OCI-LY3 (cell line): ENCODE measurements at regions not wholly inside any gene's neighbourhood (a gene's known extent, or its start where the extent isn't known, plus 50 kb on each side); places are given as distances from the start of the nearest gene placed in this dataset.

Experiments used
- H2AFZ ChIP-seq: fragments of 200-600, 300-600 bp; shearing (Covaris generic); 2 replicates; pipeline ENCODE4 v1.6.0; 2014; ENCODE audit warnings: antibody characterized with exemption, low read depth, low read length
- H3K27ac ChIP-seq: fragments of 200-600, 300-600 bp; sonication (generic); 2 replicates; pipeline ENCODE4 v1.5.1; 2014; ENCODE audit warnings: mild to moderate bottlenecking, low read length, moderate library complexity, mixed read lengths
- H3K27me3 ChIP-seq: fragments of 200-600, 300-600 bp; sonication (generic); 2 replicates; pipeline ENCODE4 v1.6.1; 2014; ENCODE audit warnings: low read depth, low read length, mixed read lengths
- H3K36me3 ChIP-seq: fragments of 200-600, 300-600 bp; sonication (generic); replicated peaks from 2 replicates; pipeline ENCODE3; 2014; ENCODE audit warnings: low read depth, low read length, mixed read lengths
- H3K4me1 ChIP-seq: fragments of 300-600, 200-600 bp; sonication (generic); 2 replicates; pipeline ENCODE4 v1.6.1; 2014; ENCODE audit warnings: low read length, mixed read lengths
- H3K4me2 ChIP-seq: fragments of 200-600, 300-600 bp; sonication (generic); 2 replicates; pipeline ENCODE4 v1.6.1; 2014; ENCODE audit warnings: low read length, mixed read lengths
- H3K4me3 ChIP-seq: fragments of 300-600, 200-600 bp; sonication (generic); 2 replicates; pipeline ENCODE4 v1.5.1; 2014; ENCODE audit warnings: antibody characterized with exemption, mild to moderate bottlenecking, low read length, moderate library complexity
- H3K79me2 ChIP-seq: fragments of 300-600, 200-600 bp; shearing (Covaris generic); 2 replicates; pipeline ENCODE4 v1.6.1; 2014; ENCODE audit warnings: mild to moderate bottlenecking, low read length, mixed read lengths
- H3K9ac ChIP-seq: fragments of 300-600, 200-600 bp; shearing (Covaris generic); 2 replicates; pipeline ENCODE4 v1.6.0; 2014; ENCODE audit warnings: mild to moderate bottlenecking, low read length, moderate library complexity
- H3K9me3 ChIP-seq: fragments of 200-600, 300-600 bp; shearing (Covaris generic); 2 replicates; pipeline ENCODE4 v1.6.1; 2014; ENCODE audit warnings: low read length, mixed read lengths; ENCODE audit not compliant: insufficient read depth
- H4K20me1 ChIP-seq: fragments of 200-600, 300-600 bp; sonication (generic); 2 replicates; pipeline ENCODE4 v1.6.1; 2016; ENCODE audit warnings: low read length, mixed read lengths; ENCODE audit not compliant: insufficient read depth
- EZH2phosphoT487 ChIP-seq: fragments of 200-600 bp; shearing (Covaris generic); IDR thresholded peaks from 2 replicates; pipeline ENCODE4 v1.6.1; 2018; ENCODE audit warnings: antibody characterized with exemption, mixed run types, low read depth
- TF ChIP-seq, protein P1 (sequence below): fragments of 200-600, 300-600 bp; sonication (generic); IDR thresholded peaks from 2 replicates; pipeline ENCODE4 v1.5.1; 2014; ENCODE audit warnings: antibody characterized with exemption, low read length, low read depth

DNA sequence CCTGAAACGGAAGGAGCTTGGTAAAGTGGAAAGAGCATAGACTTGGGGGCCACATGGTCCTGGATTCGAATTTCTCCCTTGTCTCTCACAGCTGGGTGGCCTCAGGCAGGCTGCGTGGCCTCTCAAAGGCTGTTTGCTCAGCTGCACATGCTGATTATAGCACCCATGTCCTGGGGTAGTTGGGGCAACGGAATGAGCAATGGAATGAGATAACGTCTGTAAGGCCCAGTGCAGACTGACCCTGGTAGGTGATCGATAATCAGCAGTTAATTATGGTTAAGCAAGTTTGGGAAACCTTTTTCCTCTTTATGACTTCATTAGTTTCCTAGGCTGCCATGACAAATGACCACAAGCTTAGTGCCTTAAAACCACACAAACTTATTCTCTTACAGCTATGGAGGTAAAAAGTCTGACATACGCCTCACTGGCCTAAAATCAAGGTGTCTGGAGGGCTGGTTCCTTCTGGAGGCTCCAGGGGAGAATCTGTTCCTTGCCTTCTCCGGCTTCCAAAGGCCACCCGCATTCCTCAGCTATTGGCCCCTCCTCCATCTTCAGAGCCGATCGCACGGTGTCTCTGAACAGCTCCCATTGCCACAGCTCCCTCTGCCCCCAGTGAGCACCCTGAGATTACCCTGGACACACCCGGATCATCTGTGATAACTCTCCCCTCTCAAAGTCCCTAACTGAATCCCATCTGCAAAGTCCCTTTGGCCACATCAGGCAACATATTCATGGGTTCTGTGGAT lies 294.9 kb upstream of the FOXF1 start:
- H3K36me3 ChIP-seq: no peaks in the 10 kb centered on the region

DNA sequence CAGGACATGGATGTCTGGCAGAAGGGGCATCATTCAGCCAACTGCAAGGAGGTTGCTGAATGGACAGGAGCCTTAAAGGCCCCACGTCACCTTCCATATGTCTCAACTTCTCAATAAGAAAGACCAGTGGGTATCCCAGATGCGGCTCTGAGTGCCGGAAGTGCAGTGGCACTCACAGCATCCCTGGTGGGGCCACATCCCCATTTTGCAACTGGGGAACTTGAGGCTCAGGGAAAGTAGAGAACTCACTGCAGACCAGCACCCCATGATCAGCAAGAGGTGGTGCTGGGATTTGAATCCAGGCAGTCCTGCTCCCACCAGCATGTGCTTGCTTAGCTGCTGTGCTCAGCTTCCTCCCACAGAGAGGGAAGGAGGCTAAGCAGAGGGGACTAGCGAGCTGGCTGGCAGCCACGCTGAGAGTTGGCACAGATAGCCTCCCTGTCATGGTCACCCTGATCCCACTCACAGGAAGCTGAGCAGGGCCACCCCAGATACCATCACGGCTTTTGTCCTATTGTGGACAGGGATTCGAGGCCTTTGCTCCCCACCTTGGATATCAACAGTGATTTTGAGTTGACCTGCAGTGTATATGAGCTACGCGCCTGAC lies 294.2 kb upstream of the FOXF1 start:
- Histone ChIP-seq H3K27me3 (peaks cover 6% of the 10 kb centered on the region), H3K27ac (no peak overlapping the region), H3K4me2 (no peak overlapping the region), H4K20me1 (no peaks in the 10 kb centered on the region), H3K9me3 (0 out of 2 replicates have a peak, but pooled peaks cover 3% of the 10 kb centered on the region), H3K79me2 (no peaks in the 10 kb centered on the region), H2AFZ (no peak overlapping the region), H3K36me3 (no peaks in the 10 kb centered on the region), H3K4me3 (no peak overlapping the region), H3K4me1 (peaks cover 5% of the 10 kb centered on the region), H3K9ac (no peak overlapping the region)
- TF ChIP-seq, protein P1, sequence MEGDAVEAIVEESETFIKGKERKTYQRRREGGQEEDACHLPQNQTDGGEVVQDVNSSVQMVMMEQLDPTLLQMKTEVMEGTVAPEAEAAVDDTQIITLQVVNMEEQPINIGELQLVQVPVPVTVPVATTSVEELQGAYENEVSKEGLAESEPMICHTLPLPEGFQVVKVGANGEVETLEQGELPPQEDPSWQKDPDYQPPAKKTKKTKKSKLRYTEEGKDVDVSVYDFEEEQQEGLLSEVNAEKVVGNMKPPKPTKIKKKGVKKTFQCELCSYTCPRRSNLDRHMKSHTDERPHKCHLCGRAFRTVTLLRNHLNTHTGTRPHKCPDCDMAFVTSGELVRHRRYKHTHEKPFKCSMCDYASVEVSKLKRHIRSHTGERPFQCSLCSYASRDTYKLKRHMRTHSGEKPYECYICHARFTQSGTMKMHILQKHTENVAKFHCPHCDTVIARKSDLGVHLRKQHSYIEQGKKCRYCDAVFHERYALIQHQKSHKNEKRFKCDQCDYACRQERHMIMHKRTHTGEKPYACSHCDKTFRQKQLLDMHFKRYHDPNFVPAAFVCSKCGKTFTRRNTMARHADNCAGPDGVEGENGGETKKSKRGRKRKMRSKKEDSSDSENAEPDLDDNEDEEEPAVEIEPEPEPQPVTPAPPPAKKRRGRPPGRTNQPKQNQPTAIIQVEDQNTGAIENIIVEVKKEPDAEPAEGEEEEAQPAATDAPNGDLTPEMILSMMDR: no peak

More for the DNA sequence above, 294.9 kb upstream of the FOXF1 start:
- Histone ChIP-seq H3K4me3 (no peak overlapping the region), H3K27me3 (no peaks in the 10 kb centered on the region), H3K4me1 (peaks cover 5% of the 10 kb centered on the region), H3K9ac (no peak overlapping the region), H2AFZ (no peak overlapping the region), H4K20me1 (no peaks in the 10 kb centered on the region), H3K79me2 (no peaks in the 10 kb centered on the region), H3K9me3 (0 out of 2 replicates have a peak, but pooled peaks cover 3% of the 10 kb centered on the region), H3K27ac (no peak overlapping the region), H3K4me2 (no peak overlapping the region)
- TF ChIP-seq, protein P1: no peak
- TF ChIP-seq EZH2phosphoT487: no peak

DNA sequence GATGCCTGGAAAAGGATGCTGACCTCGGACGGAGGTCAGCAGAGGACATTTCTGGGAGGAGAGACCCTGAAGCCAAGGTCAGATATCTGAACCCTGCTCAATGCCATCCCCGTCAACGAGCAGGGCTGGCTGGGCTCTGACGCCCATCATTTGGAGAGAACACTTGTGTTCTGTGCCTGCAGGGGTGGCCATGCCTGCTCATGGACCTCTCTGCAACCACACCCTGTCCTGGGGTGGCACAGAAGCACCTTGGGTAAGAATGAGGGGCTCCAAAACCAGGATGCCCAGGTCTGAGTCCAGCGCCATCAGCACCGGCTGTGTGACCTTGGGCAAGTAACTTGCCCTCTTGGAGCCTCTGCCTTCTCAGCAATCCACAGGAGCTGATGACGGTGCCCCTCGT lies 293.7 kb upstream of the FOXF1 start:
- Histone ChIP-seq H3K79me2 (no peaks in the 10 kb centered on the region), H3K36me3 (no peaks in the 10 kb centered on the region), H3K4me1 (peaks cover 5% of the 10 kb centered on the region), H3K4me3 (no peak overlapping the region), H3K27me3 (peaks cover 11% of the 10 kb centered on the region), H3K9me3 (0 out of 2 replicates have a peak, but pooled peaks cover 3% of the 10 kb centered on the region), H3K27ac (no peak overlapping the region), H2AFZ (no peak overlapping the region), H3K4me2 (no peak overlapping the region), H3K9ac (no peak overlapping the region), H4K20me1 (no peaks in the 10 kb centered on the region)
- TF ChIP-seq, protein P1: no peak
- no peak for TF ChIP-seq EZH2phosphoT487

DNA sequence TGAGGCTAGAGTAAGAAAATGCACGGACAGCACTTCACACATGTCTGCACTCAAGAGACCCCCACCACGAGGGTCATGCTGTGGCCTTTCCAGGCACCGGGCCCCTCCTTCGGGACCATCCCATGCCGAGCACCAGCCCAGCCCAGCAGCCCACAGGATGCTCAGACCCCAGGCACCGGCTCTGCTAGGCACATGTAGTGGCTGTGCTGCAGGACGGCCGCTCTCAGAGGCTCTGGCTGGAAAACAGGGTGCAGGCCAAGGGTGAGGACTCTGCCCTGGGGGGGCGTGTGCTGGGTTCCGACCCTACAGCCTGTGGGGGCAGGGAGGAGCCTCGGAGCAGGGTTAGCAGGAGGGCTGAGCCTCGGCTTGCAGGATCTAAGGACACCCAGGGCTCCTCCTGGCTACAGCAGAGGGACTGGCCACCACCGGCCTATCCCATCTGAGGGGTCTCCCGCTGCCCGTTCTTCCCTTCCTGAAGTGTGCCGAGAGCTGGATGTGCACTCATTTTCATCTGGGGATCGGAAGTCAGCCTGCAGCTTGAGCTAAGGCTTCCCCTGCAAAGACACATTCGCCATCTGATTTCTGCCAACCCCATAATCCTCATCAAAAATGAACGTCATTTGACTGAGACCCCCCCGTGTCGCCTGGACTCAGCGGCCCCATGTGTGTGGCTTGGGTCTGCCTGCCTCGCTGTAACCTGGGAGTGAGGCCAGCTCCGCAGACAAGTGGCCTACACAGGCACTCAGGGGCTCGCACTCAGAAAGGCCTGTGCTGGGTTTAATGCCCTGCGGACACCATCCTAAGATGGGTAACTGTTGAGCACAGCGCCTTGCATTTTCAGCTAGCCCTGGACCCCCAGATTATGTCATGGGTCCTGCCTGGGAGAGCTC lies 293.1 kb upstream of the FOXF1 start:
- Histone ChIP-seq H3K9ac (no peak overlapping the region), H3K9me3 (no peaks in the 10 kb centered on the region), H3K27ac (no peak overlapping the region), H2AFZ (no peak overlapping the region), H3K36me3 (no peaks in the 10 kb centered on the region), H4K20me1 (no peaks in the 10 kb centered on the region), H3K4me3 (no peak overlapping the region), H3K27me3 (peaks cover 18% of the 10 kb centered on the region), H3K4me2 (no peak overlapping the region), H3K4me1 (peaks cover 5% of the 10 kb centered on the region), H3K79me2 (no peaks in the 10 kb centered on the region)
- TF ChIP-seq EZH2phosphoT487: no peak
- TF ChIP-seq, protein P1: no peak
